ENCODE measurements at regions not wholly inside any gene's neighbourhood (a gene's known extent, or its start where the extent isn't known, plus 50 kb on each side); places are given as distances from the start of the nearest gene placed in this dataset.

- TF ChIP-seq CTCF (IDR thresholded peaks at IDR 0.05; ENCODE audit: low read length): no peak
- no peak for TF ChIP-seq EZH2 (IDR thresholded peaks at IDR 0.05; ENCODE audit: borderline replicate concordance, low read length)
Observed at GRCh38 chr5:130385656-130386055, 481.4 kb downstream of the CHSY3 start.
